ENCODE measurements at regions not wholly inside any gene's neighbourhood (a gene's known extent, or its start where the extent isn't known, plus 50 kb on each side); places are given as distances from the start of the nearest gene placed in this dataset.

GRCh38 chr14:42806909-42807315 is 1200.2 kb downstream of the LRFN5 start:
- TF ChIP-seq, protein P1, sequence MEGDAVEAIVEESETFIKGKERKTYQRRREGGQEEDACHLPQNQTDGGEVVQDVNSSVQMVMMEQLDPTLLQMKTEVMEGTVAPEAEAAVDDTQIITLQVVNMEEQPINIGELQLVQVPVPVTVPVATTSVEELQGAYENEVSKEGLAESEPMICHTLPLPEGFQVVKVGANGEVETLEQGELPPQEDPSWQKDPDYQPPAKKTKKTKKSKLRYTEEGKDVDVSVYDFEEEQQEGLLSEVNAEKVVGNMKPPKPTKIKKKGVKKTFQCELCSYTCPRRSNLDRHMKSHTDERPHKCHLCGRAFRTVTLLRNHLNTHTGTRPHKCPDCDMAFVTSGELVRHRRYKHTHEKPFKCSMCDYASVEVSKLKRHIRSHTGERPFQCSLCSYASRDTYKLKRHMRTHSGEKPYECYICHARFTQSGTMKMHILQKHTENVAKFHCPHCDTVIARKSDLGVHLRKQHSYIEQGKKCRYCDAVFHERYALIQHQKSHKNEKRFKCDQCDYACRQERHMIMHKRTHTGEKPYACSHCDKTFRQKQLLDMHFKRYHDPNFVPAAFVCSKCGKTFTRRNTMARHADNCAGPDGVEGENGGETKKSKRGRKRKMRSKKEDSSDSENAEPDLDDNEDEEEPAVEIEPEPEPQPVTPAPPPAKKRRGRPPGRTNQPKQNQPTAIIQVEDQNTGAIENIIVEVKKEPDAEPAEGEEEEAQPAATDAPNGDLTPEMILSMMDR (IDR thresholded peaks at IDR 0.05), result no peak
- TF ChIP-seq POLR2A (IDR thresholded peaks at IDR 0.05; ENCODE audit: low read depth), result no peak
- no peak for TF ChIP-seq EP300 (IDR thresholded peaks at IDR 0.05)
